Retinal pigment epithelial cell (primary cell): ENCODE measurements at regions not wholly inside any gene's neighbourhood (a gene's known extent, or its start where the extent isn't known, plus 50 kb on each side); places are given as distances from the start of the nearest gene placed in this dataset.

ENCODE experiments used
- DNase-seq: peaks from one replicate; pipeline ENCODE4 v3.0.0-alpha.2; 2010; ENCODE audit warnings: low read depth
- H3K4me3 ChIP-seq: 2 replicates; pipeline ENCODE4 v1.5.1; 2011; ENCODE audit warnings: mild to moderate bottlenecking, low read length, control low read depth, moderate library complexity
- TF ChIP-seq, protein P1 (sequence below): conservative IDR thresholded peaks from 2 replicates; pipeline ENCODE4 v1.5.1; 2011; ENCODE audit warnings: low read depth, low read length, control low read depth, inconsistent platforms

DNA sequence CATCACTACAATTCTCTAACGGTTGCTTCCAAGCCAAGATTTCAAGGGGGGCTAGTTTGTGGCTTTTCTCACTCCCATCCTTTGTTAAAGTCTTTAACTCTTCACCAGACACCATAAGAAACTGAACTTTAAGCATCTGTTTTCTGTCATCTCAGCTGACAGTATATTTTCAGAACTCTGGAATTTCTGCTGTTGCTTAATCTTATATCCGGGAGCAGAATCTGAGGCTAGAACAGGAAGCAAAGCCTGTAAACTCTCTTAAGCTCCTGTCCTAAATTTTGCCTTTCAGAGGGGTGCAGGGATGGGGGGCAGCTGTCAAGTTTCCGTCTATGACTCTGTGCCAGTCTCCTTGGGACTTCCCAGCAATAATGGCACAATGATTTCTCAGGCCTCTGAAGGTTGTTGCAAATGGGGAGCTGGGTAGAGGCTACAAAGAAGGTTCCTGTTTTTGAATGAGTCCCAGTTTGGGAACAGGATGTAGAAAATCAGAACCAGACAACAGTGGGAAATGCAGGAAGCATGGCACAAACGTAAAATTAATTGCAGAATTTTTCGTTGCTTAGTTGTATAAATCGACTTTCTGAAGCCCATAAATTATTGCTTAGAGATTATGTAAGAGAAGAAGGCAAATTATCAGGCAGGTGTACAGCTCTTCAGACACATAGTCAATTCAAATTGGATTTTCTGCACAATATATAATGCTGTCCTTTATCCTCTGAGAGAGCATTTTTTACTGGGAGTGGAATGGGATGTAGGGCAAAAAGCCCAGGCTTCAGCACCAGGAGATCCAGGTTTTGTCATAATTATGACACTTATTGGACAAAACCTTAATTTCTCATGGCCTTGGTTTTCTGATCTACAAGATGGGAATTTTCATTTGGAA is 430.9 kb downstream of the DMAC1 start:
- no peak for DNase-seq

GRCh38 chr9:7367726-7368125 is 431.9 kb downstream of the DMAC1 start:
- DNase-seq: no peak
- TF ChIP-seq, protein P1, sequence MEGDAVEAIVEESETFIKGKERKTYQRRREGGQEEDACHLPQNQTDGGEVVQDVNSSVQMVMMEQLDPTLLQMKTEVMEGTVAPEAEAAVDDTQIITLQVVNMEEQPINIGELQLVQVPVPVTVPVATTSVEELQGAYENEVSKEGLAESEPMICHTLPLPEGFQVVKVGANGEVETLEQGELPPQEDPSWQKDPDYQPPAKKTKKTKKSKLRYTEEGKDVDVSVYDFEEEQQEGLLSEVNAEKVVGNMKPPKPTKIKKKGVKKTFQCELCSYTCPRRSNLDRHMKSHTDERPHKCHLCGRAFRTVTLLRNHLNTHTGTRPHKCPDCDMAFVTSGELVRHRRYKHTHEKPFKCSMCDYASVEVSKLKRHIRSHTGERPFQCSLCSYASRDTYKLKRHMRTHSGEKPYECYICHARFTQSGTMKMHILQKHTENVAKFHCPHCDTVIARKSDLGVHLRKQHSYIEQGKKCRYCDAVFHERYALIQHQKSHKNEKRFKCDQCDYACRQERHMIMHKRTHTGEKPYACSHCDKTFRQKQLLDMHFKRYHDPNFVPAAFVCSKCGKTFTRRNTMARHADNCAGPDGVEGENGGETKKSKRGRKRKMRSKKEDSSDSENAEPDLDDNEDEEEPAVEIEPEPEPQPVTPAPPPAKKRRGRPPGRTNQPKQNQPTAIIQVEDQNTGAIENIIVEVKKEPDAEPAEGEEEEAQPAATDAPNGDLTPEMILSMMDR: no peak
- no peak overlapping the region for H3K4me3 ChIP-seq

More for the DNA sequence above, 430.9 kb downstream of the DMAC1 start:
- no peak overlapping the region for H3K4me3 ChIP-seq
- TF ChIP-seq, protein P1: no peak

DNA sequence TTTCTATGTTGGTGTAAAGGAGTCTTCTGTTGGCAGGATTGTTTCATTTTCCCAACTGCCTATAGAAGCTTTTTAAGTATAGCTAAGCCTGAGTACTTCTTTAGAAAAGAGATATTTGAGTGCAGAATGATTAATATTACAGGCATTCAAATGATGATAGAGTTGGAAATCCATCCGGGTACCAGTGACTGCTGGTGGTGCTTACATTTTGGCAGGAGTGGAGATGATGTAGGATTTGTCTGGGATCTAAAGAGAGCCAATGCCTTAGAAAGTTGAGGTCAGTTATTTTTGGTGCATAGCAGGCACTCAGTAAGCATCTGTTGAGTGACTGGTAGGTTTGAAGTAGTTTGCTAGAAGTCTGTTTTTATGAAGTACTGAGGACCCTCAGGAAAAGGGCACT is 433.5 kb downstream of the DMAC1 start:
- TF ChIP-seq, protein P1: no peak

DNA sequence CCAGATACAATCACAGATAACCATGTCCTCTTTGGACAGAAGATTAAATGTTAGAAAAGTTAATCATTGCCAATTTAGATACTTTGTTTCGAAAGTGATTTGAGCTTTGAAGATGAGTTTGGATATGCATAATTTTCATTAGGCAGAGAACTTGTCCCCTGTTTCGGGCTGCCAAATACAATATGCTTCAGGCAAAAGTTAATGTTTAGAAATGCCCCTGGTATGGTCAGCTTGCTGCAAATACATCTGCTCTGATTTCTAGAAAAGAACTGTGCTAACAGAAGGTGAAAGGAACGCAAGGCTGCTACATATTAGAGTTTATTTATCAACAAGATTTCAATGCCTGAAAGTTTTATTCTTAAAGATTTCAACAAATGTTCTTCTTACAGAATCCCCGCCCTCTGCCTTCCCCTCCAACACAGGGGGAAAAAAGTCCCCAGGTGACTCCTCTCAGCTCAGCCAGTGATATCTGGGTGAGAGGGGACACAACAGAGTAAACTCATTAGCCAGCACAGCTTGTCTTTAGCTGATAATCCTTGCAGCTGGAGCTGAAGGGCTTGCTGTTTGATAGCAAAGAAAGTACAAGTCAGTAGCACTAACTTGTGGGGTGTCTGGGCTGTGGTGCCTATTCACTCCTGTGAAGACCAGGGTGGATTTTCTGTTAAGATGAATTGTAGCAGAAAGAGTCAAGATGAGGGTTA is 435.7 kb downstream of the DMAC1 start:
- no peak for DNase-seq
- H3K4me3 ChIP-seq: no peak overlapping the region
- TF ChIP-seq, protein P1: no peak

More for the DNA sequence above, 433.5 kb downstream of the DMAC1 start:
- no peak for DNase-seq
- H3K4me3 ChIP-seq: no peak overlapping the region

GRCh38 chr9:7360513-7360912 is 439.1 kb downstream of the DMAC1 start:
- TF ChIP-seq, protein P1: peak; percentile 17
- no peak for DNase-seq
- no peak overlapping the region for H3K4me3 ChIP-seq

DNA sequence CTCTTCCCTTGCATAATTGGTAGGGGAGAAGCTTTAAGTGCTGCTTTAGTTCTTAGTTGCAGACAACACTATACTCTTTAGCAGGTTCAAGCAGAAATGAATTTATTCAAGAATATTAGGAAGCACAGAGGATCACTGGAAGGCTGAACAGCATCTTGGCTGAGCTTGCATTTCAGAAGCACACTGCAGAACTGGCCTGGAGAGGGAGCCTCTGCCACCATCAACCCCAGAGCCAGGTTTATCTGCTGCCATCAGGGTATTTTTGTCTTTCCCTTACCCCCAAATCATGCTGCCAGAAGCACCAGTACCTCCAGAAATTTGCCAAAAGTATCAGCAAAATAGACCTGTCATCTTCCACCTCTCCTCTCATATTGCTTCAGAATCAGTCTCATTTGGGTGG is 440.7 kb downstream of the DMAC1 start:
- TF ChIP-seq, protein P1: peak; percentile 31
- no peak for DNase-seq
- H3K4me3 ChIP-seq: no peak overlapping the region
